ENCODE measurements at regions not wholly inside any gene's neighbourhood (a gene's known extent, or its start where the extent isn't known, plus 50 kb on each side); places are given as distances from the start of the nearest gene placed in this dataset.

GRCh38 chr11:27214713-27215112, 148.3 kb downstream of the CCDC34 start:
- TF ChIP-seq POLR2A (IDR thresholded peaks at IDR 0.05; ENCODE audit: low read depth, low read length) (no peak), POLR2AphosphoS5 (IDR thresholded peaks at IDR 0.05; ENCODE audit: low read depth, low read length) (no peak)

Measured in GM12891 (cell line).